ENCODE measurements at regions not wholly inside any gene's neighbourhood (a gene's known extent, or its start where the extent isn't known, plus 50 kb on each side); places are given as distances from the start of the nearest gene placed in this dataset.

DNA sequence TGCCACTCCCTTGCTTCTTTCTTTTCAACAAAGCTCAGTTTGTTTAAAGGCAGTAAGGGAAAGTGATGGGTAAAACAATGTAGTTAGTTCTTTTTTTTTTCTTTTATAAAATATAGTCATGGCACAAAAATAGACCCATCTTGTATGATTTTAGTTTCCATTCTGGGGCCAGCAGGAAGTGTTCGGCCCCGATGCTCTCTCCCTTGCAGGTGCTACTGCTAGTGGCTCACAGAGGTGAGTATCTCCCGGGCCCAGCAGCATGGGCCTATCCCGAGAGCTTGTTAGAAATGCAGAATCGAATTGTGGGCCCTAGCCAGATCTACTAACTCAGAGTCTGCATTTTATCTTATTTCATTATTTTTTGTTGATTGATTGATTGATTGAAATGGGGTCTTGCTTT lies 78.7 kb downstream of the SYNE3 start:
- TF ChIP-seq, protein P1, sequence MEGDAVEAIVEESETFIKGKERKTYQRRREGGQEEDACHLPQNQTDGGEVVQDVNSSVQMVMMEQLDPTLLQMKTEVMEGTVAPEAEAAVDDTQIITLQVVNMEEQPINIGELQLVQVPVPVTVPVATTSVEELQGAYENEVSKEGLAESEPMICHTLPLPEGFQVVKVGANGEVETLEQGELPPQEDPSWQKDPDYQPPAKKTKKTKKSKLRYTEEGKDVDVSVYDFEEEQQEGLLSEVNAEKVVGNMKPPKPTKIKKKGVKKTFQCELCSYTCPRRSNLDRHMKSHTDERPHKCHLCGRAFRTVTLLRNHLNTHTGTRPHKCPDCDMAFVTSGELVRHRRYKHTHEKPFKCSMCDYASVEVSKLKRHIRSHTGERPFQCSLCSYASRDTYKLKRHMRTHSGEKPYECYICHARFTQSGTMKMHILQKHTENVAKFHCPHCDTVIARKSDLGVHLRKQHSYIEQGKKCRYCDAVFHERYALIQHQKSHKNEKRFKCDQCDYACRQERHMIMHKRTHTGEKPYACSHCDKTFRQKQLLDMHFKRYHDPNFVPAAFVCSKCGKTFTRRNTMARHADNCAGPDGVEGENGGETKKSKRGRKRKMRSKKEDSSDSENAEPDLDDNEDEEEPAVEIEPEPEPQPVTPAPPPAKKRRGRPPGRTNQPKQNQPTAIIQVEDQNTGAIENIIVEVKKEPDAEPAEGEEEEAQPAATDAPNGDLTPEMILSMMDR (IDR thresholded peaks at IDR 0.05; ENCODE audit: low read length) = no peak
- TF ChIP-seq EZH2 (optimal IDR thresholded peaks at IDR 0.05; ENCODE audit: low read depth, low read length) (no peak), EZH2phosphoT487 (IDR thresholded peaks at IDR 0.05; ENCODE audit: low read length) (no peak)

All from MM.1S (cell line).